SKM-1 (cell line): ENCODE measurements at regions not wholly inside any gene's neighbourhood (a gene's known extent, or its start where the extent isn't known, plus 50 kb on each side); places are given as distances from the start of the nearest gene placed in this dataset.
A peak's percentile ranks its signal among the peaks of the same experiment; 100 is the strongest.

Experiments
- DNase-seq: peaks from one replicate; lab custom pipeline; 2025; ENCODE audit not compliant: unreplicated experiment; lab: John Stamatoyannopoulos, UW

- no peak for DNase-seq
These were observed 255.3 kb upstream of the LRTM1 start for GRCh38 chr3:55183201-55183600.

GRCh38 chr3:55180936-55181535, 253.2 kb upstream of the LRTM1 start:
- peak; percentile 56 for DNase-seq

GRCh38 chr3:55180161-55180560, 252.3 kb upstream of the LRTM1 start:
- no peak for DNase-seq

- DNase-seq: no peak
These were observed 250.5 kb upstream of the LRTM1 start for GRCh38 chr3:55178336-55178735.

GRCh38 chr3:55177749-55178148, 249.9 kb upstream of the LRTM1 start:
- DNase-seq: no peak

- DNase-seq: no peak
These were observed 247.6 kb upstream of the LRTM1 start for GRCh38 chr3:55175423-55175822.

- no peak for DNase-seq
These were observed 246.9 kb upstream of the LRTM1 start for GRCh38 chr3:55174747-55175146.

GRCh38 chr3:55173504-55173903, 245.6 kb upstream of the LRTM1 start:
- DNase-seq: no peak

- DNase-seq: no peak
These were observed 245.1 kb upstream of the LRTM1 start for GRCh38 chr3:55172913-55173312.

GRCh38 chr3:55170444-55170843, 242.6 kb upstream of the LRTM1 start:
- DNase-seq: no peak

GRCh38 chr3:55169608-55170072, 241.8 kb upstream of the LRTM1 start:
- DNase-seq: no peak

GRCh38 chr3:55169161-55169560, 241.3 kb upstream of the LRTM1 start:
- DNase-seq: no peak

- DNase-seq: no peak
These were observed 239.9 kb upstream of the LRTM1 start for GRCh38 chr3:55167586-55168317.

- no peak for DNase-seq
These were observed 239.0 kb upstream of the LRTM1 start for GRCh38 chr3:55166576-55167555.

GRCh38 chr3:55165704-55166405, 238.0 kb upstream of the LRTM1 start:
- no peak for DNase-seq

- DNase-seq: no peak
These were observed 237.4 kb upstream of the LRTM1 start for GRCh38 chr3:55165278-55165677.

- no peak for DNase-seq
These were observed 237.0 kb upstream of the LRTM1 start for GRCh38 chr3:55164876-55165275.

GRCh38 chr3:55164191-55164590, 236.3 kb upstream of the LRTM1 start:
- DNase-seq: no peak

GRCh38 chr3:55163421-55163820, 235.6 kb upstream of the LRTM1 start:
- DNase-seq: no peak

- DNase-seq: no peak
These were observed 234.4 kb upstream of the LRTM1 start for GRCh38 chr3:55162031-55162795.
